GM12878 (cell line): ENCODE measurements at regions not wholly inside any gene's neighbourhood (a gene's known extent, or its start where the extent isn't known, plus 50 kb on each side); places are given as distances from the start of the nearest gene placed in this dataset.

Experiments
- ATAC-seq: fragments of 200-7000 bp; cut with Tn5 transposase; 3 replicates; pipeline ENCODE4 v1.9.1; 2020; ENCODE audit warnings: mild to moderate bottlenecking, moderate library complexity
- BruUV-seq: library from RNA; stranded (reverse); fragments of 400-500 nt; replicated peaks from 2 replicates; lab custom pipeline; 2021; lab: Mats Ljungman, UMichigan
- CTCF ChIA-PET: fragments of 300-600 bp; sonication (Branson Sonifier 250); formaldehyde crosslinking; extraction: SDS; loops from one replicate; lab custom pipeline; 2021; ENCODE audit warnings: inconsistent platforms; lab: Yijun Ruan, JAX
- POLR2A ChIA-PET: fragments of 350-600 bp; formaldehyde crosslinking; extraction: SDS; loops from one replicate; lab custom pipeline; 2021; ENCODE audit warnings: inconsistent platforms; lab: Charles Lee
- RAD21 ChIA-PET: fragments of 300-600 bp; sonication (Branson Sonifier 250); formaldehyde crosslinking; loops from one replicate; lab custom pipeline; 2023; ENCODE audit warnings: antibody characterized with exemption; ENCODE audit not compliant: unreplicated experiment; lab: Charles Lee
- SMC1A ChIA-PET: fragments of 300-600 bp; sonication (Branson Sonifier 250); formaldehyde crosslinking; loops from one replicate; lab custom pipeline; 2023; ENCODE audit not compliant: unreplicated experiment, uncharacterized antibody; lab: Charles Lee
- DNase-seq: peaks from one replicate; pipeline ENCODE4 v3.0.0-alpha.2; 2011; ENCODE audit warnings: low read depth, low spot score
- FAIRE-seq: peaks from 3 replicates; lab custom pipeline; 2011; peaks lifted over from hg19 to GRCh38; lab: Jason Lieb, UNC
- H2AFZ ChIP-seq: 2 replicates; pipeline ENCODE4 v1.6.0; 2011; ENCODE audit warnings: low read depth, low read length, control low read depth; ENCODE audit not compliant: control insufficient read depth
- H3K27ac ChIP-seq: 2 replicates; pipeline ENCODE4 v1.5.1; 2011; ENCODE audit warnings: control low read depth; ENCODE audit not compliant: control insufficient read depth, insufficient read depth
- H3K27me3 ChIP-seq, 2 experiments: replicated peaks in 1 of 2; 2 replicates each; pipeline versions ENCODE4 v1.6.0 to v1.6.1; 2011; ENCODE audit warnings: low read length in 1 of 2; ENCODE audit not compliant: control insufficient read depth in 2 of 2, insufficient read depth in 2 of 2
- H3K36me3 ChIP-seq, 2 experiments: 2 replicates each; pipeline ENCODE4 v1.5.1; 2011; ENCODE audit warnings: low read length in 1 of 2; ENCODE audit not compliant: control insufficient read depth in 2 of 2, insufficient read depth in 2 of 2
- H3K4me1 ChIP-seq: 2 replicates; pipeline ENCODE4 v1.6.1; 2011; ENCODE audit warnings: mild to moderate bottlenecking, low read length, moderate library complexity, mixed read lengths; ENCODE audit not compliant: control insufficient read depth, insufficient read depth
- H3K4me2 ChIP-seq: 2 replicates; pipeline ENCODE4 v1.6.0; 2011; ENCODE audit warnings: control low read depth; ENCODE audit not compliant: control insufficient read depth, insufficient read depth
- H3K4me3 ChIP-seq: fragments of 200-600 bp; sonication (generic); 2 replicates; pipeline ENCODE4 v1.5.1; 2016
- H3K79me2 ChIP-seq: 2 replicates; pipeline ENCODE4 v1.6.0; 2011; ENCODE audit warnings: low read length; ENCODE audit not compliant: control insufficient read depth, insufficient read depth
- H3K9ac ChIP-seq: 2 replicates; pipeline ENCODE4 v1.8.0; 2011; ENCODE audit warnings: low read length, control low read depth, mixed read lengths; ENCODE audit not compliant: control insufficient read depth, insufficient read depth
- H3K9me3 ChIP-seq: replicated peaks from 3 replicates; pipeline ENCODE4 v1.5.1; 2011; ENCODE audit warnings: mild to moderate bottlenecking, low read length; ENCODE audit not compliant: control insufficient read depth, insufficient read depth
- H4K20me1 ChIP-seq: 2 replicates; pipeline ENCODE4 v1.6.0; 2011; ENCODE audit not compliant: control insufficient read depth, insufficient read depth
- CBX5 ChIP-seq: sonication (generic); IDR thresholded peaks from 2 replicates; pipeline ENCODE4 v1.6.1; 2016; ENCODE audit warnings: low read depth, moderate library complexity, mild to moderate bottlenecking, inconsistent platforms
- ETV6 ChIP-seq, 2 experiments: fragments of 450-650 bp in 1 of 2; IDR thresholded peaks in 1 of 2; conservative IDR thresholded peaks in 1 of 2; 2 replicates each; pipeline ENCODE4 v1.6.1; 2014; ENCODE audit warnings: antibody characterized with exemption in 1 of 2, borderline replicate concordance in 1 of 2, low read depth in 1 of 2, mild to moderate bottlenecking in 1 of 2, moderate library complexity in 1 of 2
- EZH2 ChIP-seq: IDR thresholded peaks from 2 replicates; pipeline ENCODE4 v1.6.1; 2012; ENCODE audit warnings: low read depth, mild to moderate bottlenecking, control low read depth, inconsistent platforms, low read length, borderline replicate concordance; ENCODE audit not compliant: control insufficient read depth
- GATAD2B ChIP-seq: fragments of 450-650 bp; conservative IDR thresholded peaks from 2 replicates; pipeline ENCODE4 v1.6.1; 2017; ENCODE audit warnings: low read depth, mild to moderate bottlenecking, moderate library complexity
- HDAC6 ChIP-seq: fragments of 200-600 bp; sonication (generic); IDR thresholded peaks from one replicate; pipeline ENCODE4 v1.8.0; 2017; ENCODE audit warnings: antibody characterized with exemption; ENCODE audit not compliant: unreplicated experiment
- NR2C1 ChIP-seq: fragments of 450-650 bp; IDR thresholded peaks from 2 replicates; pipeline ENCODE4 v1.6.1; 2017; ENCODE audit warnings: antibody characterized with exemption, mild to moderate bottlenecking, moderate library complexity
- NR2F1 ChIP-seq: fragments of 450-650 bp; conservative IDR thresholded peaks from 2 replicates; pipeline ENCODE4 v1.6.1; 2017; ENCODE audit warnings: mild to moderate bottlenecking
- PAX5 ChIP-seq: IDR thresholded peaks from 2 replicates; pipeline ENCODE4 v1.6.1; 2011; ENCODE audit warnings: low read depth, low read length, borderline replicate concordance
- RAD51 ChIP-seq: fragments of 450-650 bp; IDR thresholded peaks from 2 replicates; pipeline ENCODE4 v1.6.1; 2016; ENCODE audit warnings: moderate library complexity, mild to moderate bottlenecking, inconsistent platforms
- YBX1 ChIP-seq: fragments of 450-650 bp; IDR thresholded peaks from 2 replicates; pipeline ENCODE4 v1.6.1; 2016; ENCODE audit warnings: antibody characterized with exemption
- WGBS: methylation state at CpG from one replicate; pipeline ENCODE4 v1.1.6; 2016; ENCODE audit warnings: low lambda C conversion rate; ENCODE audit not compliant: insufficient replicate concordance, insufficient coverage; ENCODE audit errors: missing lambda C conversion rate; 5-methylcytosine and 5-hydroxymethylcytosine counted together
- in situ Hi-C: fragments of 300-500 bp; cut with MboI; formaldehyde crosslinking; loops from 9 replicates; pipeline ENCODE4 v1.14.3; 2018; ENCODE audit warnings: mixed read lengths
- intact Hi-C: fragments of 100-400 bp; cut with micrococcal nuclease; formaldehyde crosslinking; loops from one replicate; pipeline ENCODE4 v1.14.2; 2022; ENCODE audit not compliant: unreplicated experiment

GRCh38 chr18:44589693-44590355 is 90.9 kb upstream of the SETBP1 start:
- ATAC-seq: no peak
- Histone ChIP-seq H3K9me3 (no peaks in the 10 kb centered on the region), H3K27ac (no peak overlapping the region), H3K4me2 (no peak overlapping the region), H3K4me1 (no peaks in the 10 kb centered on the region), H2AFZ (no peak overlapping the region), H3K27me3 (peaks cover 2% of the 10 kb centered on the region in 2 experiments; a peak in 2 of 4 replicates), H4K20me1 (no peaks in the 10 kb centered on the region), H3K4me3 (no peak overlapping the region), H3K79me2 (no peaks in the 10 kb centered on the region), H3K9ac (no peak overlapping the region), H3K36me3 (no peaks in the 10 kb centered on the region)
- SMC1A ChIA-PET: interaction anchor here (0.8 kb wide), 1 partner anchor 9 kb away, joined by 3 read pairs; no protein-coding TSS in a partner anchor
- CTCF ChIA-PET: no interaction called here
- WGBS: 45% methylated on average over 3 of the region's 3 CpGs
- no peak for TF ChIP-seq HDAC6
- no peak for TF ChIP-seq ETV6 (conservative IDR thresholded peaks at IDR 0.05 in 1 of 2, IDR thresholded peaks at IDR 0.05 in 1 of 2; ENCODE audit: borderline replicate concordance in 1 of 2, low read depth in 1 of 2)
- no peak for TF ChIP-seq NR2F1
- no peak for TF ChIP-seq YBX1
- TF ChIP-seq GATAD2B: no peak
- no peak for TF ChIP-seq NR2C1
- TF ChIP-seq RAD51: no peak
- TF ChIP-seq EZH2: no peak
- TF ChIP-seq PAX5: no peak
- TF ChIP-seq CBX5: no peak
- FAIRE-seq: no peak
- intact Hi-C loops (no loop called here), in situ Hi-C loops (no loop called here)
- no TSS peak for BruUV-seq
- RAD21 ChIA-PET: no interaction called here
- POLR2A ChIA-PET: no interaction called here
- no peak for DNase-seq
